GM18870 (cell line): ENCODE measurements at regions not wholly inside any gene's neighbourhood (a gene's known extent, or its start where the extent isn't known, plus 50 kb on each side); places are given as distances from the start of the nearest gene placed in this dataset.
"Not testable (repeated sequence)": the region's sequence is repeated elsewhere in the genome, so short reads cannot be mapped to it uniquely, and the experiment has no call there.

Source experiments
- ATAC-seq: cut with Tn5 transposase; IDR thresholded peaks from one replicate; pipeline ENCODE4 v1.9.1; 2021; ENCODE audit warnings: moderate library complexity; ENCODE audit not compliant: unreplicated experiment

DNA sequence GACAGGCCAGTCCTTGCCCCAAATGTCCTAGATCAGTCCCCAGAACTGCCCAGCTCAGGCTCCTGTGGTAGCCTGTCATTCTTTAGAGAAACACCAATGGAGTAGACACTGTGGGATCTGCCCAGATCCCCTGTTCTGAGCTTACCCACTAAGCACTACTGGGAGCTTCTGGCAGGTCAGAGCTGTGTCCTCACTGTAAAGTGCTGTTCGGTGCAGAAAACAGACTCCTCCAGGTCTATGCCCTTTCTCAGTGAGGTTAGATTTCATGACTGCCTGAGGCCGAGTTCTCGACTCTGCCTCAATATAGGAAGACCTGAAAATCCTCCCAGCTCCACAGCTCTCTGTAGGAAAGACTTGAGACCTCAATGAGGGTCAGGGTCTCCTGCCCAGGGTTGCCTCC, 67.5 kb upstream of the IGLL5 start:
- ATAC-seq = no peak

DNA sequence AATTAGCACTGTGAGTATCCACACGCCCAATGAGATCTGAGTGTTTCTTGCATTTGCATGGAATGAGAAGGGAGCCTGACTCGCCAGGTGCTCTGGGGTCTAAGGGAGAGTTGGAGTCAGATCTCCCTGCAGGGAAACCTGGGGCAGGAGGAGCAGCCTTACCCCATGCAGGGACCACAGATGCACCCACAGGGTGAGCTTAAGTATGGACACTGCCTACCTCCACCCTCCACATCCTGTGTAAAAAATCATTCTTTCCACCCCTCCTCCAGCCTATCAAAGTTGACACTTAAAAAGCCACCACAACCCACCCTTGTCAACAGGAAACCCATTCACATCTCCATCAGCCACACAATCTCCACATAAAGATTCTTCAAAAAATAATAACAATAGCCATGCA, 67.0 kb upstream of the IGLL5 start:
- no peak for ATAC-seq

DNA sequence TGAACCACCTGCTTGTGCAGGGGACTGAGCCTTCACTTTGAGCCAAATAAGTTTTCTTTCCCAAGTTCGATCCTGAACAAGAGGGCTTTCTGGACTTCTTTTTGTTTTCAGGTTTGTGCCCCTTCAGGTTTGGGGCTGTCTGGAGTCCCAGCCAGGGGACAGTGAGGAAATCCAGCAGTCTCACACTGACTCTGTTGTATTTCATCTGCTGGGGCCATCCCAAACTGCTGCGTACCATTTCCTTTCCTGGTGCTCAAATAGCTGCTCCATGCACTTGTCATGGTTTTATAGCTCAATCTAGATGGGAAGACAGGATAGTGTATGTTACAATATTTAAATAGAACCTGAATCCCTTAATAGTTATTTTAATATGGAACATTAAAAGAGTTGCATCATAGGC, 66.3 kb upstream of the IGLL5 start:
- ATAC-seq = no peak

DNA sequence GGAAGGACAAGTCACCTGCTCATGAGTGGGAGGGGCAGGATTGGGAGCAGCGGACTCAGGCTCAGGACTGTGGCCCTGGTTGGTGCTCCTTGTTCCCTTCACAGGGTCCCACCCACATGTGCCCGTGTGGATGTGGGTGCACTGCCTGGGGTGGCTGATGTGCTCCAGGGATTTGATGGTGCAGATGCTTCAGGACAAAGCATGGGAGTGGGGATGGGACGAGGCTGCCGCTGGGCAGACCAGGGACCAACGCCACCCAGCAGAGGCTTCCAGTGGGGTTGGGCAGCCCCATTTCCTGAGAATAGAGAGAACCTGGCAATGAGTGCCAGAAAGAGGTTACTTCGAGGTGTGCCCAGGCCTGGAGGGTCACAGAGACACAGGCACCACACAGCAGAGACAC, 65.5 kb upstream of the IGLL5 start:
- ATAC-seq = no peak

DNA sequence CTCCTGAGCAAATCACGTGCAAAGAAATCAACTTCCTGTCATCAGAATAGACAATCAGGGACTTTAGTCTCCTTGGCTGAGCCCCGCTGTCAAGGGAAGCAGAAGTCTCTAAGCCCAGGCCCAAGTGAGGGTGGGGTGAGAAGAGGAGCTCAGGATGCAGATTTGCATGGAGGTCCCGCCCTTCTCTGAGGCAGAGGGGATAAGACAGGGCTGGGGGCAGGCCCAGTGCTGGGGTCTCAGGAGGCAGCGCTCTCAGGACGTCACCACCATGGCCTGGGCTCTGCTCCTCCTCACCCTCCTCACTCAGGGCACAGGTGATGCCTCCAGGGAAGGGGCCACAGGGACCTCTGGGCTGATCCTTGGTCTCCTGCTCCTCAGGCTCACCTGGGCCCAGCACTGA, 65.1 kb upstream of the IGLL5 start:
- not testable (repeated sequence) for ATAC-seq

DNA sequence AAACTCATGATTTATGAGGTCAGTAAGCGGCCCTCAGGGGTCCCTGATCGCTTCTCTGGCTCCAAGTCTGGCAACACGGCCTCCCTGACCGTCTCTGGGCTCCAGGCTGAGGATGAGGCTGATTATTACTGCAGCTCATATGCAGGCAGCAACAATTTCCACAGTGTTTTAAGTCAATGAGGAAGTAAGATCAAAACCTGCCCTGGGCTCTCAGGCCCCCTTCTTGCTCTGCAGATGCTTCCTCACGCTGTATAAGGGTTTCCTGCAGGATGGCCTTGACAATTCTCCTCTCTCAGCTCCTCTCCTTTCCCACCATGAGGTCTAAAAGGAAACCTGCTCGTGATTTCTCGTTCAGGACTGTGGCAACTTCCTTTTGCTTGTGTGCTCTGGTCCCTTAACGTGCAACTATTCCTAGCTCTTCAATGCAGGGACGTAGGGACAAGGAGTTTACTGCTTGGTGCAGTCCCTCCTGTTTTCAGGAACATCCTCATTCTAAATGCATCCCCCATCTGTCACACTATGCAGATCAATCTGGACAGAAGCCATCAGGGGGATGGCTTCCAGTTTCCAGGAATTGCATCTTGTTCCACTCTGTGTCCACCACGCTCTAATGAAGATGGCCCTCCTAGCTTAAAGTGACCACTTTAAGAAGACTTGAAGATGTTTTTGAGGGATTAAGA, 64.3 kb upstream of the IGLL5 start:
- ATAC-seq = no peak

DNA sequence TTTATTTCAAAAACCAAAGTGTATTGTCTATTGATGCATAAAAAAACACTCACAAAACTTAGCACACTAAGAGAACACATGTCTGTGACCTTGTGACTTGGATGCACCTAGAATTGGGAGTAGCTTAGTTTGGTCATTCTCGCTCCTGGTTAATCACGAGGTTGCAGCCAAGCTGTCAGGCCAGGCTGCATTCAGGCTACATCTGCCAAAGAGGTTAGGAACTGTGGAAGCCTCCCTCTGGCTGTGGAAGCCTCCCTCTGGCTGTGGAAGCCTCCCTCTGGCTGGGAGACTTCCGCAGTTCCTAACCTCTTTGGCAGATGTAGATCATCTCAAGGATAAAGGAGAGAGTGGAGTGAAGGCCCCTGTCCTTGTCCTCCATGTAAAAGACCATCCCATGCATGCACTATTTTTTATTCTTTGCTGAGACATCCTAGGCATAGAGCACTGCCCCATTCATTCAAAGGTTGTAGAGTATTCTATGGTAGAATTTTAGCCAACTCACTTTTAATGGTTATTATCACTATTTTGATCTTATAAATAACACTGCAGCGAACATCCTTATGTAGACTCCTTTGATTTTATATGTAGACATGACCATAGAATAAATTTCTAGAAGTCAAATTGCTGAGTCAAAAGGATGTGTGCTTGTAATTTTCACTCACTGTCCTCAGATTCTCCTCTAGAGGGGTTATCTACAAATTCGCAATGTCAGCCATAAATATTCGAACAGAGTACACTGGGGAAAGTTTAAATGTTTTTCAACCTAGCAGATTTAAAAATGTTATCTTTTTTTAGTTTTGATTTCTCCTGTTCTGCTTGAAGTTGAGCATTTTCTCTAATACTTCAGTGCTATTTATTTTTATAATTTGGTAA, 63.0 kb upstream of the IGLL5 start:
- ATAC-seq = no peak

DNA sequence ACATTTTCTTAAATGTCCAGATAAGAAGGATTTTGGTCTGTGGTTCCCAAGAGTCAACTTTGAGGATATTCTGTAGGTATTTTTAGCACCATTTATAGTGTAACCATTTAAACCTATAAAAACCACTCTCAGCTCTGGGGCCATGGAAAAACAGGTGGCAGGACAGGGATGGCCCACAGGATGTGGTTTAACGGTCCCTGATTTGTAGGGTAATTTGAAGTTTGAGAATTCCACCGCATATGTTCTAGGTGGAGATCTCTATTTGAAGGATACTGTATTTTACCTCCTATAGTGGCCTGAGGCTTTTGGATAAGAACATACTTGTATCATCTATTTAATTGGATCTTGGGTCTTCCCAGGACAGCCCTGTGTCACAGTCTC, 62.4 kb upstream of the IGLL5 start:
- ATAC-seq = no peak

DNA sequence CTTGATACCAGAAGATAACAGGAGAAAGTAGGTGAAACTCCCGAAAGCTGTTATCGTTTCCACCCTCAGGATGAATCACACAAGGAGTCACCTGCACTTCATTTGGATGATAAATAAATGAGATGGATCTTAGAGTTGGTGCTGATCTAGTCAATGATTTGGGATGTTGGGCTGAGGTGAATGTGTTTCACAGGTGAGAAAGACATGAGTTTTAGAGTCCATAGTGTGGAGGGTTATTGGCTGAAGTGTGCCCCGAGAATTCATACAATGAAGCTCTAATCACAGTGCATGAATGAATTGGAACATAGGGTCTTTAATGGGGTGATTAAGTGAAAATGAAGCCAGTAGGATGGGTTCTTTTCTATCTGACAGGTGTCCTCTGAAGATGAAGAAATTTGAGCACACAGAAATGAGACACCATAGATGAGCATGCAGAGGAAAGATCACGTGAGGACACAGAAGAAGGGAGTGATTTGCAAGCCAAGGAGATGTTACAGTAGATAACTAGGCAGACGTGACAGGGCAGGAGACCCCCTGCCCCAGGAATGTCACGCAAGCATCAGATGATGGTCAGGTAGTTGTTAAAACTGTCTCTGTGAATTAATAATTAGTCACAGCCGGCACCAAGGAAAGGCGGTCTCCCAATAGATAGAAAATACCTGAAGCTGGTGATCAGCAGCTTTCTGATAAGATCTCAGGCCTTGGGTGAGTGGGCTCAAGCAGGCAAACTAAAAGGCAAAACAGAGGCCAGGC, 60.3 kb upstream of the IGLL5 start:
- no peak for ATAC-seq

DNA sequence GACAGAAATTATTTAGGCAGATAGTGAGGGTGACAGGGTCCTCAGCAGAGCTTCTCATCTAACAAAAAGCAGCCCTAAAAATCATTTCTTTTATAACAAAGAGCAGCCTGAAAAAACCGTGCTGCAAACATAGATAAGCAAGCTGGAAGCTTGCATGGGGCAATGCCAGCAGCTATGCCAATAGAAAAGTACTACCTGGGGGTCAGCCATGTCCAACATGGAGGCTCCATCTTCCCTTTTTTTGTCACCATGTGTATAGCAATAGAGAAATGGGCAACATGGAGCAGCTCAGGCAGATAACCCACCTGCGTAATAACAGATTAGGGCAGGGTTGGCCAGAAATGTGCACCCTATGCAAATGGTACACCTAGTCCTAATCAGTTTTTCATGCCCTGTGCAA, 57.4 kb upstream of the IGLL5 start:
- no peak for ATAC-seq

DNA sequence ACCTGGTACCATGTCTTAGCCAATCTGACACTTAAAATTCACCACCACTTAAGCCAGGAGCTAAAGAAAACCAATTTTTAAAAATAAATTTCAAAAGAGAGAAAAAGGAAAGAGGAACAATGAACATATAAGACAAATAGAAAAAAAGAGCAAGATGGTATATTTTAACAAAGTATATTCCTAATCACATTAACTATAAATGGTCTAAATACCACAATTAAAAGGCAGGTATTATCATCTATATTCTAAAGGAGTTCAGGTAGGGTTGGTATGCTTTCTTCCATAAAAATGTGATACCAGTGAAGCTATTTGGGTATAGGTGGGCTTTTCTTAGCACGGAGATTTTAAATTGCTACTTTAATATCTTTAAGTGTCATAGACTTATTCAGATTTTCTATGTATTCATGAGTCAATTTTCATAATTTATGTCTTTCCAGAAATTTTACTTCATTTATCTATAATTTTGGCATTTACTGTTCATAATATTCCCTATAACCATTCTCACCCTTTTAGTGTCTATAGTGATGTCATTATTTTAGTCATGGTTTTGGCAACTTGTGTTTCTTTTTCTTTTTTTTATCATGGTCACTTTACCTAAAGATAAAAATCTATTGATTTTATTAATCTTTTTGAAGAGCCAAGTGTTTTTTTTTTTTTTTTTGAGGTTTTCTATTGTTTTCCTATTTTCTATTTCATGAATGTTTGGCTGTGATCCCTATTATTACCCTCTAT, 56.5 kb upstream of the IGLL5 start:
- ATAC-seq = no peak

DNA sequence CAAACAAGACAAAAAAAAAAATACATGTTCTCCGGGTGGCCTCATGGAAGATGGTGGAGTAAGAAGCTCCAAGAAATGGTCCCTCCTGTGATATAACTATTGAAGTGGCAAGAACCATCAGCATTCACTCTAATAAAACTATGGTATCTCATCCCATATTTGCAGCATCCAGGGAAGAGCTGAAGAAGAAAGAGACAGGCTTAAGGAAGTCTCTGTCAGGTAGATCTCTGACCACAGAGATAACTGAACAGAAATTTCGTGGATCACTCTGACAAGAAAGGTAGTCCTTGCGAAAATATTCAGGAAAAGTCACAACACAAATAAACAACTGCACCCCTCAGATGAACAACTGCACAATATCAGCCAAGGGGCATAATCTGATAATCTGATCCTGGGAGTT, 54.6 kb upstream of the IGLL5 start:
- no peak for ATAC-seq

DNA sequence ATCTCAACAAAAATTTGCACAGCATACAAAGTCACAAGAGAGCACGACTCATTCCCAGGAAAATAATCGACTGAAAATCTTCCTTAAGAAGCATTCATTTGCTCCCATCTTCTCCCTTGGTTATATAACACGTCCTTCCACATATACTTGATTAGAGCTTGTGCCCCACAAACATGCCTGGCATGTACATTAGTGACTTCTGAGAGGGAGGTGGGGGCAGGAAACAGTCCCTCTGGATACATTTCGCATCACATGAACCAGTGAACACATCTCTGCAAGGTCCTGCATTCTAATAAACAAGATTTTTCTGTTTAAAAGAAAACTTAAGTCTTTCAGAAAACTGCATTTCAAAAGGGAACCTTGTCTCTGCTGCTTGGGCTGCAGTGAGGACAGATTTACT, 54.1 kb upstream of the IGLL5 start:
- ATAC-seq = no peak

DNA sequence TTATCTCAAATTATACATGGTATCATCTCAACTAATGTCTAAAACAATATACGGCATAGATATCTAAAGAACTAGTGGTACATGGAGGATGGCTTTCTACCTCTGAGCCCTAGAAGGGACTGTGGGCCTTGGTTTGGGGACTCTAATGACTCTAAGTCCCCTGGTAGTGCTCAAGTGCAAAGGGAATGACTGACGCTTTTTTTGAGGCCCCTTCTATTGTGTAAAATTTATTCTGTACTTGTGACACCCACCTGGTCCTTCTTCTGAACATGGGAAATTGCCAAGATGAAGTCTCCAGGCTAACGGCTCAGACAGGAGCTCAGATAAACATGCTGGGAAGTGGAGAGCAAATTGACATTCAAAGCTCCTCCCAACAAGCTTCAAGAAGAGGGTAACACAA, 53.4 kb upstream of the IGLL5 start:
- ATAC-seq = no peak

DNA sequence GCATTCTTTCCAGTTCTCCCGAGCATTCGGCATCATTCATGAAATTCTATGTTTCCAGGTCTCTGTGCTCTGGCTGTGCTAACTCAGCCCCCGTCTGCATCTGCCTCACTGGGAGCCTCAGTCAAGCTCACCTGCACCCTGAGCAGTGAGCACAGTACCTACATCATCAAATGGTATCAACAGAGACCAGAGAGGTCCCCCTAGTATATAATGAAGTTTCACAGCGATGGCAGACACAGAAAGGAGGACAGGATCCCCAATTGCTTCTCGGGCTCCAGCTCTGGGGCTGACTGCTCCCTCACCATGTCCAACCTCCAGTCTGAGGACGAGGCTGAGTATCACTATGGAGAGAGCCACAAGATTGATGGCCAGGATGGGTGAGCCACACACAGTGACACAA, 52.8 kb upstream of the IGLL5 start:
- ATAC-seq = no peak

DNA sequence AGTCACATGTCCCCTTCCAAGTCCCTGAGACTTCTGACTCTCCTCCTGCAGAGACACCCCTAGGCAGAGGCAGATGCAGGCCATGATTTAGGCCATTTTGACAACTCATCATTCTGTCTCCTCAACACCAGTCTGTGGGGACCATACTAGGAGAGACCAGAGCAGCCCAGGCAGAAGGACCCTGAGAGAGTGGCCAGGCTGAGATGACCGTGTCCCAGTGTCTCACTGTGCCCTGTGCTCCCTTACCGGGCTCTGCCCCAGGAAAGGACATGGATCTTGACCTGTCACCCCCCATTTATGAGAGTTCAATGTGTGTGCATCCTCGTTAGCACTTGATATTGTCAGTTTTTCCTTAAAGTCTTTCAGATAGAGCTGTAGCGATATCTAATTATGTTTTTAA, 52.4 kb upstream of the IGLL5 start:
- ATAC-seq = no peak

DNA sequence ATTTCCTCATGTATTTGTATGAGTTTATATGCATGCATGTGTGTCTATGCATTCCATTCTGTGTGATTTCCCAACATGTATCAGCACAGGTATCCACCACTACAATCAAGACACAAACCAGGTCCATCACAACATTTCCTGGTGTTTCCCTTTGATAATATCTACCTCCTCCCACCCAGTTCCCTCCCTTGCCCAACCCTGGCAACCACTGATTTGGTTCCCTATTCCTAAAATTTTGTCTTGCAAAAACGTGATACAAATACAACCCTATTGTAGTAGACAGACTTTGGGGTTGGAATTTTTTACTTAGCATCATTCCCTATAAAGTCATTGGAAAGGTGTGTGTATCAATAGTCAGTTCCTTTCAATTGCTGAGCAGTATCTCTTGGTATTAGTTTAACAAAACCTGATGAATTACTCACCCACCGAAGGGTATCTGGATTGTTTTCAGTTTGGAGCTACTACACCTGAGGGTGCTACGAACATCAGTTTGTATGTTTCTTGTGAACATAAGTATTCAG, 51.8 kb upstream of the IGLL5 start:
- no peak for ATAC-seq

DNA sequence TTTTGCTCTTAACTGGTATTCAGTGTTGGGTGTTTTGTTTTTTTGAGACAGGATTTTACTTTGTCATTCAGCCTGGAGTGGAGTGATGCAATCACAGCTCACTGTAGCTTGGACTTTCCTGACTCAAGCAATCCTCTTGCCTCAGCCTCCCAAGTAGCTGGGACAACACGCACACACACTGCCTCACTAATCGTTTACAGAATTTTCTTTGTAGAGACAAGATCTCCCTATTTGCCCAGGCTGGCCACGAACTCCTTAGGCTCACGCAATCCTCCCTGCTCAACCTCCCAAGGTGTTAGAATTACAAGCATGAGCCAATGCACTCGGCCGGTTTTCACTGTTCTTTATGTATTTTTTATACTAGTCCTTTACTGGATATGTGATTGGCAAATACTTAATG, 51.0 kb upstream of the IGLL5 start:
- no peak for ATAC-seq
